HG02840 (cell line): ENCODE measurements at regions not wholly inside any gene's neighbourhood (a gene's known extent, or its start where the extent isn't known, plus 50 kb on each side); places are given as distances from the start of the nearest gene placed in this dataset.
"Not testable (repeated sequence)": the region's sequence is repeated elsewhere in the genome, so short reads cannot be mapped to it uniquely, and the experiment has no call there.

Experiments used
- ATAC-seq: cut with Tn5 transposase; IDR thresholded peaks from one replicate; pipeline ENCODE4 v1.9.1; 2021; ENCODE audit warnings: mild to moderate bottlenecking, moderate library complexity, moderate number of reproducible peaks; ENCODE audit not compliant: unreplicated experiment, low FRiP score

DNA sequence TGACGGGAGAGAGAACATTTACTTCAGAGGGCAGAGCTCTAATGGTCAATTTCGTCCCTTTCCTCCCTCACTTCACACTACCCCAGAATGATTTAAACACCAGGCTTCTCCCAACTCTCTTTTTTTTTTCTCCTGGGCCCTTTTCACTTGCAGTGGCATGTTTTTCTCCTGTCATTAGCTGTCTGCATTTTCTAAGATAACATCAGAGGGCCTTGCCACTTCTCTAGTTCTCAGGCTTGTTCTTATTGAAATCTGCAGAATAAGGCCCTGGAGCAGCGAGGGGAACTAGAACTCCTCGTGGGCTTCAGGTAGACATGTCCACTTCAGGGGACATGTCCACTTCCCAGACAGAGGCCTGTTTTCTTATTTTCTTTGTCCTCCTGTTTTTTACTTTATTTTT is 514.4 kb upstream of the TBL1XR1 start:
- no peak for ATAC-seq

DNA sequence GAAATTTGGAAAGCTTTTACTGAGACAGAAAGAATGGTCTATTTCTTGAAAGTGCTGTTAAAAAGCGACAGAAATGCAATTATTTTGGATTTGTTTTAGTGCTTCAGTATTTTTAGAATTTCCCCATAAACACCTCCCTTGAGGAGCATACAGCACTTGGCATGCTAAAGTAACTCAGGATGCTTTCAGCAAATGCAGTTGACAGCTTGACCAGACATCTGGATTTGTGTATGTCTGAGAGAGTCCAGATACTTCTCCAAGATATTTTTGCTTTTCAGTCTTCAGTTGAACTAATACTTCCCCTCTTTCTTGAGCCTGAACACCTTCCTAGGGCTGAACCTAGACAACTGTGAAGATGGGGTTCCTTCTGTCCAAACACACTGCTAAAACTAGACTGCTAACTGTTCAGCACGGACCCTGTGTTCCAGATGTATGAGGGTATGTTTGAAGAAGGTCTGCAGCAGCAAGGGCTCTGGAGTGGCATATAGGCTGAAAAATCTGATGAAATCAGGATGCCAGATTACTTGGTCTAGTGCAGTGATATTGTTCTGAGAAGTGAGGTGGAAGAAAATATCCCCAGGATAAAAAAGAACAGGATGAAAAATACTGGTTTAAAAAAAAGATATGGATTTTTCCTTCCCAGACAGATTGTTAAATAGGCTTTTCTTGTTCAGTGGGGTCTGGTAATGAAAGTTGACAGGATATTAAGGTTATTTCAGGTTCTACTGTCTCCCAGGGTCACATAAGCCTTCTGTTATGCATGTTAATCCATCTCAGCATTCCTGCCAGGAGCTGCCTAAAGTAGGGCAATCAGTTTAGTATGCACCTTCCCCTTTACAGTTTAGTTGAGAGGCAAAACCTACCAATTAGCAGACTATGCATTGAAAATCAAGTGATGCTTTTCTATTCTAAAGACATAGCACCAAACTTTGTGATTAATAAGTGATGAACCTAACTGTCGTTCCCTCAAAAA is 516.9 kb upstream of the TBL1XR1 start:
- no peak for ATAC-seq

DNA sequence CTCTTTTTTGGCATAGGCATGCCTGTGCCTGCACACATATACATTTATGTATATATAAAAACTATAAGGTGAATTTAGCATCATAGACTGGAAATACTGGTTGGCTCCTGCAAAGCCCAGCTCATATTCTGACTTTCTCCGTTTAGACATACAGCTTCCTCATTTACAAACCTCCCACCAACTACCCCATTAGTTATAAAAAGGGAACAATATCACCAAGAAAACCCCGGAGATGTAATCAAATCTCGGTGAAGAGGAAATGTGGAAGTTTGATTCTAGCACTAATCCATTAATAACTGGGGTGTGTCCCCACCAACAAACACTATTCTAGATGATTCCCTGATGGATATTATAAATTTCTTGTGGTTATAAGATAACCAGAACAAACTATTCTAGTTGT is 517.7 kb upstream of the TBL1XR1 start:
- ATAC-seq: no peak

DNA sequence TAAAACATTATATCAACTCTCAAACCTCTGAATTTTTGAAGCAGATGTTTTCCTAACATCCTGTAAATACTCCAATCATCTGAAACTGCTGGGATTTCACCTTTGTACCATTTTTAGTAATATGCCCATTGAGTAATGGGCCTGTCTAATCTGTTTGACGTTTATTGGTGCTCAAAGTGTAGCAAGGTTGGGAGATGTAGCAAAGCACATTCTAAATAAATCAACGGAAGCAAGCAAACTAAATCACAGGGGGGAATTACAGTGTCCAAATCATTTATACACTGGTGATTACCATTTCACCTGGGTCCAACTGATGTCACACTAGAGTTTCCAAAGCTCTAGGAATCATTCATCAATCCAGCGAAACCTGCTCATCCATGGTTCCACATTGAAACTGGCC is 518.7 kb upstream of the TBL1XR1 start:
- ATAC-seq: no peak

DNA sequence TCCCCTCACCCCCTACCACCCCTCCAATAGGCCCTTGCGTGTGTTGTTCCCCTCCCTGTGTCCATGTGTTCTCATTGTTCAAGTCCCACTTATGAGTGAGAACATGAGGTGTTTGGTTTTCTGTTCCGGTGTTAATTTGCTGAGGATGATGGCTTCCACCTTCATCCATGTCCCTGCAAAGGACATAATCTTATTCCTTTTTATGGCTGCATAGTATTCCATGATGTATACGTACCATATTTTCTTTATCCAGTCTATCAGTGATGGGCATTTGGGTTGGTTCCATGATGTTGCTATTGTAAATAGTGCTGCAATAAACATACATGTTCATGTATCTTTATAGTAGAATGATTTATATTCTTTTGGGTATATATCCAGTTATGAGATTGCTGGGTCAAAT is 523.6 kb upstream of the TBL1XR1 start:
- ATAC-seq: not testable (repeated sequence)

DNA sequence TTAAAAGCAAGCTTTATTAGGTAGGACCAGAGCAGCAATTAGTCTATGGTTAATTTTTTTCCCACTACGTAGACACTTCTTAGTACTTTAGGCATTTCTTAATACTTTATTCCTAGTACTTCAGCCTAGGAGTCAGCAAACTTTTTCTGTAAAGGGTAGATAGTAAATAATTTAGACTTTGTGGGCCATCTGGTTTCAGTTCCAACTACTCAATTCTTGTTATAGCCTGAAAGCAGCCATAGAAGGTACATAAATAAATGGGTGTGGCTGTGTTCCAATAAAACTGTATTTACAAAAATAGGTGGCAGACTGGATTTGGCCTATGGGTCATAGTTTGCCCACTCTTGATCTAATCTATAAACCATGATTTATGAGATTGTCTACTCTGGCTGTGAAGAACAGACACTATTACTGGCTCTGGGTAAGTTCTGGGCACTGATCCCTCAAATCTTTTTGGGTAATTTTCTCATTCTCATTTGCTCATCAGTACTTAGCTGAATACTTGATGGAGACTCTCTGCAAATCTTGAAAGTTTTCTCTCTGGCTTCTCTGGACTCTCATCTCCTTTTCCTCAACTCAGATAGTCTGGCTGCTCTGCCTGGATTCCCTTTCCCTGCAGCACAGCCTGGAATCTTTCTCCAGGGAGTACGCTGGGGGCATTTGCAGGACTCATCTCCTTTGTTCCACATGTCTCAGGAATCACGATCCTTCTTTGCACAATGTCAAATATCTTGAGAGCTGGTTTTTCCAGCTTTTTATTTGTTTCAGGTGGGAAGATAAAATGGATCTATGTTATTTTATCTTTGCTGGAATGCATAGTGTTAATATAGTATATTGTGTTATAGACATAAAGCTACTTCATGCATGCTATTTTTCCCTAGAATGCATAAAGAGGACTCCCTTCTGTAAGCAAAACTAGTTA is 524.8 kb upstream of the TBL1XR1 start:
- ATAC-seq: no peak

DNA sequence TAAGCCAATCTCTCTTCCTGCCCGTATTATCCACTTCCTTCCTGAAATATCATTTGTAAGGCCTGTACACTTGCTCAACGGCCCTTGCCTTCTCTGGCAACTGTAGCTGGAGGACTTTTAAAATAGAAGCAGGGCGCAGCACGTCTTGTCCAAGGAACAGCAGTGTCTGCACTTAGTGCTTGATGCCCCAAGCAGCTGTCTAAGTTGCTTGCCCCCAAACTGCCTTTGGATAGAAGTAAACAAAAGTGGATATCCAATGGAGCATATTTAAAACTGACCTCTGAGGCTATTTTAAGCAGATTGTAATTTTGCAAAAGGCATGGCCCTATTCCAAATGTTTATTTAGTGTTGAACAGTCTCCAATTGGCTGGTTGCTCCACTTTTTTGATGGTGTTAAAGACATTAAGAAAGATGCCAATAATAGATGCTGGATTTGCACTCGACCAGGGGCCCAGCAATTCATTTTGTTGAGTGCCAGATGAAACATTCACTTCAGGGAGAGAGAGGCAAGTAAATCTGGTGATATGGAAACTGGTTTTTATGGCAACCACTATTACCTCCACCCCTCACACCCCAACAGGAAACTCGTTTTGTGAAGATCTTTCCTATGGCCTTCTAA is 526.8 kb upstream of the TBL1XR1 start:
- no peak for ATAC-seq

DNA sequence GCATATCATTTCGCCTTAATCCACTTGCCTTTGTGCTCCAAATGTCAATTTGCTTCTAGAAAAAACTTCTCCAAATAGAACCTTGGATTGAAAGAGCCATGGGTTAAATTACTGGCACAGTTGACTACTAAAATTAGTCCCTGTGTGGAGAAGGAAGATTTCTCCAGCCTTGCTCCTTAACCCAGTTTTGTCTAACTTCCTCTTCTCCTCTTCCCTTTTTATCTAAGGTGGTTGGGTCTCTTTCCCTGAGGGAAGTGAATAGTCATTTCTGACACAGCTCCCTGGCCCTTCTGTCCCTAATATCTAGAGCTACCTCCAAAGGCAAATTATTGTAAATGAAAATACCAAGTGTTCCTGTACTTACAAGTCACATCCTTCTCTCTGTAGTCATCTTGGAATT is 527.9 kb upstream of the TBL1XR1 start:
- ATAC-seq: no peak

DNA sequence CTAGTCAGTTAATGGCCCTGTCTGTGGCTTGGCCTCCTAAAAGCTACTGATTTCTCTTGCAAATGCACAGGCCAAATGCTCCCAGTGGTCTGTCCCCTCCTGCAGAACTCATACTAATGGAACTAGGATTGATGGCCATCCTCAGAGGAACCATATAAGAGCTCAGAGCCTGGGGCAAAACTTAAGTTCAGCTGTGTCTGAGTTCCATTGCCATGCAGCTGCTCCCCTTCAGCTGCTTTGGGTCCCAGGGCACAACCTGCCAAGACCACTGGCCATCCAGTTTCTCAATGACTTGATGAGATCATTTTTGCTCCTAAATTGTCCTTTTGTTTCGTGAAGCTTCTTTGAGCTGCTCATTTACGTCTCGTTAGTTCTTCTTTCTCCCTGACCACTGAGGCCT is 529.5 kb upstream of the TBL1XR1 start:
- no peak for ATAC-seq

DNA sequence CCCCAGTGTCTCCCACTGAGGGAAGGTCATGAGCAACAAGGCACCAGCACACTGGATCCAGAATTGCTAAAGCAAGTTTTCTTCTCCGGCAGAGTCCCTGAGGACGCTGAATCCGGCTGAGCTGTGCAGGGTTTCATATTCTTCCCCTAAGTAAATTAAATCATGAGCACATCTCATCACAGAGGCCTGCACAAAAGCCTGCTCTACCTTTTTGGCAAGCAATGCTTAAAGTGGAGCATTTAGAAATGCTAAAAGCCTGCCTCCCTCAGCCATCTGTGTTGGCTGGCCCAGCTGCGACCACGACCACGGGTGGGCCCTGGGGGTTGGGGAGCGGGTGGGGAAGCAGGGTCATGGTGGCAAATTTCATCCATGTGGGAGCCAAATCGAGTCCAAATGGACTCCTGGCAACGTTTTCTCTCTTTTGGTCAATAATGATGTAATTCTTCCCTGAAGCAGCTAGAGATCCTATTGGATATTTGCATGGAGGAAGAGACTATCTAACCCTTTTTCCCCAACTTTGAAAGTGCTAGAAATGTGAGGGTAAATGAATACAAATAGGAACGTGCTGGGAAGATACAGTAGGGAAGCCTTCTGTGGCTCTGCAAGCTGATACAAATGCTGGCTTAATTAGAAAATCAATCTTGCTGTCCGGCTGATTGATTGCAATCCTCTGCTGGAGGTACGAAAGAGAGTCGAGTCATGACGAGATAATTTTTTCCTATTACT is 532.8 kb upstream of the TBL1XR1 start:
- no peak for ATAC-seq

DNA sequence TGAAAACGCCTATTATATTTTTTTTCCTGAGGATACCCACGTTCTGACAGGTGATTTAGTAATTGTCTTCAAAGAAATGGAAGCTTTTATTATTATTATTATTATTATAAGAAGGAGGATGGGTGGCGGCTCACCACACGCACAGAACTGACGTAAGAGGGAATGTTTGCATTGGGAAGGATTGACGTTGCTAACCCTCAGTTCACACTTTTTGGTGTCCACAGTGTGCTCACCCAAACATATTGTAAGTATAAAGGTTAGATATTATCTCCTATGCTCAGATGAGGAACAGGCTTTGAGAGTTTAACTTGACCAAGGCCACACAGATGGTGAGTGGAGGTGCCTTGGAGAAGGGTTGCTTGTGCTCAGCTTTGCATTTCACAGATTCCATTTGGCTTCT is 533.5 kb upstream of the TBL1XR1 start:
- no peak for ATAC-seq

DNA sequence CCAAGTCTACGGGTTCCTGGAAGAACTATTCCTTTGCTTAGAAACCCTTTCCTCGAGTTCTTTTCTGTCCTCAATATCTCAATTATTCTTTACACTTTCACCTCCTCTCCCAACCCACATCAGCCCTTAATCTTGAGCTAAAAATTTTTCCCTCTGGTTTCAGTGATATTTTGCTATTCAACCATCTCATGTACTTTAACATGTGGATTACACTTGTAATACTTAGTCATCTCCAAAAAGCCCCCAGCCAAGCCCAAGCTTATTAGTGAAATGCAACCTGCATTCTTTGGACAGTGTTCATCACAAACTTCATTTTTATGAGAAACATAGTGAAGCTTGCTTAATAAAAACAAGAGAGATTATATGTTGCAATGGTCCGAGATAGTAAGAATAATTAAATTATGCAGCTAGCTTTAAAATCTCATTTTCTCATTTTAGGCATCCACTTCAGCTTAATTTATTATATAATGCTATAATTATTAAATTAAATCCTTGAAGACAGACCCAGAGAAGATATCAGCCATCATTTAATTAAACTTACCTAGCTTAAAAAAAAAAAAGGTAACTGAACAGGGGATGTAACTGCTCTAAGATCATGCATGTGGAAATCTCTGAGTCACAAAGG is 534.5 kb upstream of the TBL1XR1 start:
- no peak for ATAC-seq

DNA sequence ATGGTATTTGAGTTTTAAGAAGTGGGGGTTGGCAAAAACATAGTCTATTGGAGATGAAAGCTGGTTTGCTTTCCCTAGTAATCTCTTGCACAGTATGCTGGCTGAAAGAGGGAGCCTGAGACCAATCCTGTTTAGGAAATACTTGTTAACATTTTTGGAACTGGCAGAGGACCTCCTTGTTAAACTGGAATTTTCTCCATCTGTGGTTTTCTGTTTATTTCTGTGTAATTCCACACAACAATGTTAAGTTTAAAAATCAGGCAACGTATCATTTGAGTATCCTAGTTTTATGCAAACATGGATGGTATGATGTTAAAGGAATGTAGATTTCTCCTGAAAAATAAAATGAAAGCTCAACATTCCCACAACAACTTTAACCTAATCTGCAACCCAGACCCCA is 536.0 kb upstream of the TBL1XR1 start:
- ATAC-seq: no peak

DNA sequence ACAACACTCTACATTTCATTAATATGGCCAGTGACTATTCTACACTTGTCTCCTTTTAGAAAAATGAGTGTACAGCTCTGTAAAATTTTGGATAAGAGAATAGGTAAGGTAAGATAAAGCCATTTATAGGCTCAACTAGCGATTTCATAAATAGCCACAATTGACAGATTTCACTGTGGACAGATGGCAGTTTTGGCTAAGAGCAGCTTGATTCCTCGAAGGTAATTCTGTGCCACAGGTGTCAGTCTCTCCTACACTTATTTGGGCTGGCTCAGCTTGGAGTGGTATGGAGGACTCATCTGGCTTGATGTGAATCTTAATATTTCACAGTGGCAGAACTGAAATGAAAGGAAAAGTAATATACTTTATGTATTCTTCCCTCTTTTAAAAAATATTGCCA is 536.7 kb upstream of the TBL1XR1 start:
- ATAC-seq: no peak

DNA sequence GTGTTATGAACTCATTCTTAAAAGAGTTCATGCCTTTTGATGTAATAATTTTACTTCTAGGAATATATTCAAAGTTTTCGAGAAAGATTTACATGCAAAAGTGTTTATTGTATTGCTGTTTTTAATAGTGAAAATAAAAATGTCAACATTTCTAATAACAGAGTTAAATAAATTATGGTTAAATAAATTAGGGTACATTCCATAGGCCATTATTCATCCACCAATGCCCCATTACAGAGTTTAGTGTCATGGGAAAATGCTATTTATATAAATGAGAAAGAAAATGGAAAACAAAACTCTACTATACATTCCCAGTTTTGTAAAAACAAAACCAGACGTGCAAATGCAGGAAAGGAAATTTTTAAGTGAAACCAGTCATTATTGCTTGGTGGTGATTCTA is 538.1 kb upstream of the TBL1XR1 start:
- no peak for ATAC-seq

DNA sequence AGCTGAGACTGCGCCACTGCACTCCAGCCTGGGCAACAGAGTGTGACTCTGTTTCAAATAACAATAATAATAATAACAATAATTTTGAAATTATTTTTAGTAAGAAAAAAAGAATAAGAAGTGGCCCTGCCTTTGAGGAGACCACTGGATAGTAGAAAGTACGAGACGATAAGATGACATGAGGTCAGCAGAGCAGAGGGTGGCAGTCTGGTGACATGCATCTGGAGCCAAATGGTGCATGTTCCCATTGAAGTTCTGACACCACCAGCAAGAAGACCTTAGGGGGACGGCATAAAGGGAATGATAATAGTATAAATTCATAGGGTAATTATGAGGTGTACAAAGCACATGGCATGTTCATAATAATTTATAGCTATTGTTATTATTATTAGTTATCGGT is 542.2 kb upstream of the TBL1XR1 start:
- no peak for ATAC-seq

DNA sequence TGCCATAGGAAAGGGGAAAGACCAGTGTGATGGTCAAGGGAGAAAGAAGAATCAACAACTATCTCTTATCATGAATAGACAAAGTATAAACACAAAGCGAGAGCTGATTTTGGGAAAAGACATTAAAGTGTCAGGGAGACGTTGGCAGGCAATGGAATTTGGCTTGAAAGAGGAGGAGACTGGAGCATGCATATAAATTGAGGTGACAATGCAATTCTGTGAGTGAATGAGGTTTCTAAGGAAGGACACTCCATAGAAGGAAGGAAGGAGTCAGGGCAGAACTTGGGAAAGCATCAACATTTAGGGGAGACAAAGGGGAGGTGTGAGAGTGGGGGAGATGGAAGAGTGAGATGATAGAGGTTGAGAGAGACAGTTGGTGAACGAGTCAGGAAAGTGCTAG is 543.0 kb upstream of the TBL1XR1 start:
- no peak for ATAC-seq

DNA sequence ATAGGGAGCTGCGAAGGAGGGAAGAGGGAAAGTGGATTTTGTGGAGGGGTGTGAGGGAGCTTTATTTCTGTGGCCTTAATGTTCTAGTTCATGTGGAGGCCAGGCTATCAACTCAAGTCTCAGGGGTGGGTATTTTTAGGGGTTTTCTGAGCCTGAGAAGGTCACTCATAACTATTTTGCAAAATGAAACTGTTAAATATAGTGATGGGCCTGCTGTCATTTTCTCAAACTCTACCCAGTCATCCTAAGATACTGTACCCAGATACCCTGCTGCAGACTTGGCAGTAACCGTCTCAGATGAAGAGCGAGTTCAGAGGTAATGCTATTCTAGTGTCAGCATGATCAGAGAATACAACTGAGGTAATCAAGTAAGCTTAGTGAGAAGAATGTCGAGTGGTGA is 545.0 kb upstream of the TBL1XR1 start:
- ATAC-seq: peak; percentile 65

DNA sequence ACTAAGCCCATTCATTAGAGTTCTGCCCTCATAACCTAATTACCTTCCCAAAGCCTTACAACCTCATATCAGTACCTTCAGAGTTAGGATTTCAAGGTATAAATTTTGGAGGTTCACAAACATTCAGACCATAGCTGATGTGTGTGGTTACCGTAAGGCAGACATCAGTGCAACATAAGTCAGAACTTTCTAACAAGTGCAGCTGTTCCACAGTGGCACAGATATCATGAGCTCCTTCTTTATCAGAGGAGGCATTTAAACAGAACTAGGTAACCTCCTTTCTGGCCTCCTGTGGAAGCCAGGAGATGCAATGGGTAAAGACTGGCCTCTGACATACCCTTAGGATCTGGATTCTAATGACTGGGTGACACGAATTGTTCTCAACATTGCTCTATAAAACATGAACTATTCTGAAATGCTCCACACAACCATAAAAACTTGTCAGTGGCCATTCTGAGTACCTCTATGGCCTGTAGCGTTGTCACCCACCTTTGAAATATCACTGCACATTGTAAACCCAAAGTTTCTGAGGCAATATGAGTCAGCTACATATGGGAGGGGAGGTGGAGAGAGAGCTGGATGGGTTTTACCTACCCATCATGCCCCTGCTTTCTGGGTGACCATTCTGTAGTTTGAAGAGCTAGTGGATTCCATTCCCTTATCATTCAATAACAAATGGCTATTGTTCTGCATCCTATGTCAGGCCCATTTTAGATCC is 546.0 kb upstream of the TBL1XR1 start:
- no peak for ATAC-seq
